H7 (cell line): ENCODE measurements at regions not wholly inside any gene's neighbourhood (a gene's known extent, or its start where the extent isn't known, plus 50 kb on each side); places are given as distances from the start of the nearest gene placed in this dataset.

ENCODE experiments used
- DNase-seq: peaks from one replicate; pipeline ENCODE4 v3.0.0; 2012
- H3K27me3 ChIP-seq: 2 replicates; pipeline ENCODE4 v1.6.0; 2011; ENCODE audit warnings: mild to moderate bottlenecking, low read length; ENCODE audit not compliant: control insufficient read depth, insufficient read depth
- H3K36me3 ChIP-seq: replicated peaks from 2 replicates; pipeline ENCODE4 v1.5.1; 2011; ENCODE audit warnings: low read length; ENCODE audit not compliant: control insufficient read depth, insufficient read depth
- H3K4me3 ChIP-seq: 2 replicates; pipeline ENCODE4 v1.5.1; 2011; ENCODE audit warnings: low read depth, mild to moderate bottlenecking, control low read depth, low read length, moderate library complexity; ENCODE audit not compliant: insufficient read depth

DNA sequence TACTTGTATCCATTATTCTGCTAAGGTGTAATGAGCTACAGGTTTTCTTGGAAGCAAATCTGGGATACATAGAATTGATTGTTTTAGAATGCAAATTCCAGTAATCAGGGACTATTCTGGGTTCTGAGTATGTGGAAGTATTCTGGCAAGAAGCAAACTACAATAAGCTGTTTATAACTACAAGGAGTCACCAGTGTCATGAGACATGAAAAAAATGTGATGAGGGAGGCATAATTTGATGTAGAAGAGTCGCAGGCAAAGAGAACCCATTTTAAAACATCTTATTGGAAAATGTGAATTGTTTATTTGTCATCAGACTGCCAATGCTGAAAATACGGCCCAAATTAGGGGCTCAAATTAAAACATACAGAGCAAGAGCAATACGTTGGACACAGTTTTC lies 321.8 kb upstream of the E2F7 start:
- no peak for DNase-seq
- H3K36me3 ChIP-seq, result no peaks in the 10 kb centered on the region
- H3K4me3 ChIP-seq, result no peak overlapping the region
- no peaks in the 10 kb centered on the region for H3K27me3 ChIP-seq

GRCh38 chr12:77384941-77385340 lies 319.6 kb upstream of the E2F7 start:
- H3K27me3 ChIP-seq, result no peaks in the 10 kb centered on the region
- DNase-seq, result no peak

DNA sequence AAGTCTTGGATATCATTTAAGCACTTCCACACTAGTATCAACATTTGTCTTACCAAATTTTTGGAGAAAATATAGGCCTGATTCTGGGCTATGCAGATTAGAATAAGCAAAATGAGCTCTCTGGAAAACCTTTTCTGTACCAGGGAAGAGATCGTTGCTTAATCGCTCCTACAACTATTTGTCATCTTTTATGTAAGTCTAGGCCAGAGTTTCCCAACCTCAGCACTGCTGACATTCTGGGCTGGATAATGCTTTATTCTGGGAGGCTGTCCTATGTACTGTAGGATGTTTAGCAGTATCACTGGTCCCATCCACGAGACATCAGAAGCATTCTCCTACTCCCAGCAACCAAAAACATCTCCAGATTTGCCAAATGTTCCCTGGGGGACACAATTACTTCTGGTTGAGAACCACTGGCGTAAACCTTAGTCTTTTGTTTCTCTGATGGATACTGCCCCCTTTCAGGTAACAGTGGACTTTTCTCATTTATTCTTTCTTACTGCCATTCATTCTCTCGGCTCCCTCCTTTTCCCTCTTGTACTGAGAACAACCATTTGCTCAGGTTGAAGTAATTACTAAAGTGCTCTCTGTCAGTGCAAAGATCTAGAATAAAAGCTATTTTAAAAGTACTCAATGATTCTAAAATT lies 316.9 kb upstream of the E2F7 start:
- DNase-seq, result no peak
- Histone ChIP-seq H3K27me3 (no peaks in the 10 kb centered on the region), H3K4me3 (no peak overlapping the region), H3K36me3 (no peaks in the 10 kb centered on the region)

More at GRCh38 chr12:77384941-77385340, 319.6 kb upstream of the E2F7 start:
- no peak overlapping the region for H3K4me3 ChIP-seq
- H3K36me3 ChIP-seq, result no peaks in the 10 kb centered on the region

DNA sequence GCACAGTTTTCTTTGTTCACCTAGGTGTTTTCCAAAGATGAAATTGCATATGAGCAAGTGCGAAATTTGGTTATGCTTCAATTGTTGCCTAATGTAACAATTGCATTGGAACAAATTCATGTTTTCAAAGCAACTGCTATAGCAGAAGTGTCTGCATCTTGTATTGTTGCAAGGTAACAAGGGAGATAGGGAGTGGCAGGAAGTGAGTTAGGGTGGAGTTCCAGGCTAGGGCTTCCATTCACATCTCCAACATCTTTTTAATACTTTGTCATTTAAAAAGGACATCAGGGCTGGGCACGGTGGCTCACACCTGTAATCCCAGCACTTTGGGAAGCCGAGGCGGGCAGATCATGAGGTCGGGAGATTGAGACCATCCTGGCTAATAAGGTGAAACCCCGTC lies 312.3 kb upstream of the E2F7 start:
- DNase-seq, result no peak
- Histone ChIP-seq H3K4me3 (no peak overlapping the region), H3K27me3 (no peaks in the 10 kb centered on the region), H3K36me3 (no peaks in the 10 kb centered on the region)

- DNase-seq, result no peak
- no peaks in the 10 kb centered on the region for H3K36me3 ChIP-seq
Observed at GRCh38 chr12:77377116-77377515, 311.7 kb upstream of the E2F7 start.

DNA sequence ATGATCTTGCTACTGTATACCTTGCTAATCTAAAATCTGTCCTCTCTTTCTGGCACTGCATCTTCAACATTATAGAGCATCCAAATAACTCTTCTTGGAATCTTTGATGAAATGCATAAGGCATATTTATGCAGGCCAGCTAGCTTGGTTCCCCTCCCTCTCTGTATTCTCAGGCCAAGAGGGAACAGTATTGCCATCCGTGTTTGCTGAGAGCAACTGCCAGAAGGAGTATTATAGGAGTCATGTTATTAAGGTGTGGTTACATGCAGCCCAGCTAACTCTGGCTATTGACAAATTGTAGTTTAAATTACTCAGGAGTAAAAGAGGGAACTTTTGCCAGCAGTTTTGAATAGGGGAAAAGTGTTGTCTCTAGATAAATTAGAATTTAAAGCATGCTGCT lies 309.3 kb upstream of the E2F7 start:
- H3K36me3 ChIP-seq, result no peaks in the 10 kb centered on the region
- no peaks in the 10 kb centered on the region for H3K27me3 ChIP-seq
- no peak overlapping the region for H3K4me3 ChIP-seq
- no peak for DNase-seq

More at GRCh38 chr12:77377116-77377515, 311.7 kb upstream of the E2F7 start:
- Histone ChIP-seq H3K4me3 (no peak overlapping the region), H3K27me3 (no peaks in the 10 kb centered on the region)

GRCh38 chr12:77372494-77372893 lies 307.1 kb upstream of the E2F7 start:
- DNase-seq, result no peak
- Histone ChIP-seq H3K4me3 (no peak overlapping the region), H3K27me3 (no peaks in the 10 kb centered on the region), H3K36me3 (no peaks in the 10 kb centered on the region)

GRCh38 chr12:77372026-77372425 lies 306.7 kb upstream of the E2F7 start:
- H3K36me3 ChIP-seq, result no peaks in the 10 kb centered on the region
- no peaks in the 10 kb centered on the region for H3K27me3 ChIP-seq
- H3K4me3 ChIP-seq, result no peak overlapping the region
- DNase-seq, result no peak

- no peaks in the 10 kb centered on the region for H3K27me3 ChIP-seq
- DNase-seq, result no peak
- H3K36me3 ChIP-seq, result no peaks in the 10 kb centered on the region
- H3K4me3 ChIP-seq, result no peak overlapping the region
Observed at GRCh38 chr12:77368379-77368778, 303.0 kb upstream of the E2F7 start.

- H3K36me3 ChIP-seq, result no peaks in the 10 kb centered on the region
- H3K4me3 ChIP-seq, result no peak overlapping the region
- no peak for DNase-seq
- no peaks in the 10 kb centered on the region for H3K27me3 ChIP-seq
Observed at GRCh38 chr12:77366616-77367015, 301.2 kb upstream of the E2F7 start.

- Histone ChIP-seq H3K36me3 (no peaks in the 10 kb centered on the region), H3K4me3 (no peak overlapping the region), H3K27me3 (no peaks in the 10 kb centered on the region)
- DNase-seq, result no peak
Observed at GRCh38 chr12:77364400-77364799, 299.0 kb upstream of the E2F7 start.

GRCh38 chr12:77362509-77363210 lies 297.3 kb upstream of the E2F7 start:
- DNase-seq, result no peak
- Histone ChIP-seq H3K36me3 (no peaks in the 10 kb centered on the region), H3K4me3 (no peak overlapping the region), H3K27me3 (no peaks in the 10 kb centered on the region)

DNA sequence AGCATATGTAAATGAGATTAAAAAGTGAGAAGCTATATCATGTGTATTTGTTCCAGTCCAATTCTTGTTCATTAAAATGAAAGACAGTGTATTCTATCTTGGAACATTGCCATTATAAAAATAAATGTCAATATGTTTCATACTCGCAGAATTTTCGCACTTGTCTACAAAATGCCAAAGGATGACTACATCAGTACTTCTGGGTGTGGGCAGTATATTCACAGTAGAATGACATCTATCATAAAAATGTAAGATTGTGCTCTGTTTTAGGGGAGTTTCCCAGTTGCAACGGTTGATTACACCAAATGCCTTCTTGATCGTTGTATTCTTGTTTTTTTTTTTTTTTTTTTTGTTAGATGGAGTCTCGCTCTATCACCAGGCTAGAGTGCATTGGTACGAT lies 292.3 kb upstream of the E2F7 start:
- no peak for DNase-seq
- Histone ChIP-seq H3K4me3 (no peak overlapping the region), H3K36me3 (no peaks in the 10 kb centered on the region), H3K27me3 (no peaks in the 10 kb centered on the region)

DNA sequence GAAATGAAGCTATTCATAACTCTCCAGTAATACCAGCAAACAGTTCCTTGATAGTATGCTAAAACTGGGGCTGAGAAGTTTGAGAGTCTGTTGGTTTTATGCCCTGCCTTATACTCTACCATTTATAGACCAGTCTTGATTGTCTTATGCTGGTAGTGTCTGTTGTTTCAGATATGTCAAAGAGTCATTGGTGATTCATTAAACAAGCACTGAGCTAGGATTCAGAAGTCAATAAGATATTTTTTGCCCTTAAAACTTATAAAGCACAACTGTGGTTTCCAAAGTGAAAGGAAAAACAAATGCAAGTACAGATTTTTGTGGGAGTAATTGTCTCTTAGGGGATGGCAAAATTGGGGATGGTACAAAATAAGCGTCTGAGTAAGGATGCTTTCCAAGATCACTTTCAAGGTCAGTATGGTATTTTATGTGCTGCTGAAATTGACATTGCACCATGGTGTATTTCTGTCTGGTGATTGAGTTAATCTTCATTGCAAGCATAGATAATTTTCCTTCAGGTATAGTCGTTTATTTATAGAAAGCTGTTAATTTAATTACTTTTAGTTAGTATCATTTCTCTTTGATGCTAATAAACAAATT lies 289.5 kb upstream of the E2F7 start:
- Histone ChIP-seq H3K27me3 (no peaks in the 10 kb centered on the region), H3K36me3 (no peaks in the 10 kb centered on the region), H3K4me3 (no peak overlapping the region)
- DNase-seq, result no peak

DNA sequence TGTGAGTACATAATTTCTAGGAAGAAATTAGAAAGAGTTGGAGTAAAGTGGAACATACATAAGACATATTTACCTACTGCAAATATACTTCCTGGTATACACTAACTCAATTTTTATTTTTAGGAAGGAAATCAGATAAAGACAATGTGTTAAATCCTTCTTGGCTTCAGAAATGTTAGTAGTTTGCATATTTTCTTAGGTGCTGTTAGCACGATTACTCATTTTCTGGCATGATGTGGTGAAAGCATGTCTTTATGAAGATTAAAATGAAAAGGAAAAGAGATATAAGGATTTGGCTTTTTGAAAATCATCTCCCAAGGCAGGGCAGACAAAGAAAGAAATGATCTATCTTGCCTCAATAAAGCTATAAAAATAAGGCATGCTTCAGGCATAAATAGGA lies 287.6 kb upstream of the E2F7 start:
- Histone ChIP-seq H3K4me3 (no peak overlapping the region), H3K27me3 (no peaks in the 10 kb centered on the region), H3K36me3 (no peaks in the 10 kb centered on the region)
- no peak for DNase-seq
